Activated CD8-positive, alpha-beta T cell treated with anti-CD3 and anti-CD28 coated beads for 36 hours (primary cell): ENCODE measurements at regions not wholly inside any gene's neighbourhood (a gene's known extent, or its start where the extent isn't known, plus 50 kb on each side); places are given as distances from the start of the nearest gene placed in this dataset.

ENCODE experiments used
- ATAC-seq: fragments of 200-7000 bp; cut with Tn5 transposase; one replicate; pipeline ENCODE4 v1.10.0; 2021; ENCODE audit warnings: mild to moderate bottlenecking, moderate library complexity
- CTCF ChIA-PET: fragments of 350-600 bp; sonication (Branson Sonifier 250); formaldehyde crosslinking; loops from one replicate; lab custom pipeline; 2021; ENCODE audit warnings: antibody characterized with exemption; lab: Charles Lee
- POLR2A ChIA-PET: fragments of 350-600 bp; sonication (Branson Sonifier 250); formaldehyde crosslinking; loops from one replicate; lab custom pipeline; 2021; ENCODE audit warnings: antibody characterized with exemption; lab: Charles Lee
- DNase-seq: peaks from one replicate; pipeline ENCODE4 v3.0.0-alpha.2; 2020
- H3K27ac Mint-ChIP-seq: one replicate; pipeline ENCODE4 v1.8.0; 2021; ENCODE audit warnings: mild to moderate bottlenecking, mixed read lengths
- H3K27me3 Mint-ChIP-seq: one replicate; pipeline ENCODE4 v1.8.0; 2021; ENCODE audit warnings: mixed read lengths
- H3K36me3 Mint-ChIP-seq: one replicate; pipeline ENCODE4 v1.8.0; 2021; ENCODE audit warnings: low read depth, mixed read lengths
- H3K4me1 Mint-ChIP-seq: one replicate; pipeline ENCODE4 v1.8.0; 2021; ENCODE audit warnings: low read depth, mixed read lengths
- H3K4me3 Mint-ChIP-seq: one replicate; pipeline ENCODE4 v1.8.0; 2021; ENCODE audit warnings: mild to moderate bottlenecking, moderate library complexity, mixed read lengths
- H3K9me3 Mint-ChIP-seq: one replicate; pipeline ENCODE4 v1.8.0; 2021; ENCODE audit warnings: mixed read lengths
- CTCF ChIP-seq: fragments of 200-600 bp; IDR thresholded peaks from one replicate; pipeline ENCODE4 v1.8.0; 2022; ENCODE audit warnings: antibody characterized with exemption, mild to moderate bottlenecking
- intact Hi-C: fragments of 100-400 bp; cut with micrococcal nuclease; formaldehyde crosslinking; loops from one replicate; pipeline ENCODE4 v1.10.0; 2022

- intact Hi-C loops, result no loop called here
- H3K4me3 Mint-ChIP-seq, result no peak overlapping the region
- CTCF ChIA-PET, result no interaction called here
- DNase-seq (no peak), ATAC-seq (no peak)
- no peaks in the 10 kb centered on the region for H3K4me1 Mint-ChIP-seq
- H3K9me3 Mint-ChIP-seq, result peaks cover 2% of the 10 kb centered on the region
- H3K36me3 Mint-ChIP-seq, result no peaks in the 10 kb centered on the region
- TF ChIP-seq CTCF, result no peak
- POLR2A ChIA-PET, result no interaction called here
- H3K27ac Mint-ChIP-seq, result no peak overlapping the region
- no peaks in the 10 kb centered on the region for H3K27me3 Mint-ChIP-seq
These were observed 156.2 kb upstream of the KCNH7 start for GRCh38 chr2:162994718-162995117.

GRCh38 chr2:162992828-162993227 lies 154.3 kb upstream of the KCNH7 start:
- Mint-ChIP-seq H3K4me1 (no peaks in the 10 kb centered on the region), H3K27ac (no peak overlapping the region), H3K9me3 (peaks cover 2% of the 10 kb centered on the region), H3K36me3 (no peaks in the 10 kb centered on the region), H3K27me3 (no peaks in the 10 kb centered on the region), H3K4me3 (no peak overlapping the region)
- DNase-seq, result no peak
- ChIA-PET CTCF (no interaction called here), POLR2A (no interaction called here)
- intact Hi-C loops, result no loop called here
- TF ChIP-seq CTCF, result no peak
- ATAC-seq, result no peak

GRCh38 chr2:162989507-162989906 lies 150.9 kb upstream of the KCNH7 start:
- no peaks in the 10 kb centered on the region for H3K27me3 Mint-ChIP-seq
- no peak for DNase-seq
- H3K9me3 Mint-ChIP-seq, result peaks cover 2% of the 10 kb centered on the region
- no peak for ATAC-seq
- intact Hi-C loops, result no loop called here
- no peak overlapping the region for H3K4me3 Mint-ChIP-seq
- ChIA-PET CTCF (no interaction called here), POLR2A (no interaction called here)
- no peaks in the 10 kb centered on the region for H3K36me3 Mint-ChIP-seq
- H3K27ac Mint-ChIP-seq, result no peak overlapping the region
- no peaks in the 10 kb centered on the region for H3K4me1 Mint-ChIP-seq
- TF ChIP-seq CTCF, result no peak

- DNase-seq (no peak), ATAC-seq (no peak)
- Mint-ChIP-seq H3K4me1 (no peaks in the 10 kb centered on the region), H3K9me3 (no peaks in the 10 kb centered on the region), H3K36me3 (no peaks in the 10 kb centered on the region), H3K4me3 (no peak overlapping the region), H3K27ac (no peak overlapping the region), H3K27me3 (no peaks in the 10 kb centered on the region)
- ChIA-PET CTCF (no interaction called here), POLR2A (no interaction called here)
- TF ChIP-seq CTCF, result no peak
- intact Hi-C loops, result no loop called here
These were observed 136.2 kb upstream of the KCNH7 start for GRCh38 chr2:162974771-162975170.

GRCh38 chr2:162972383-162972782 lies 133.8 kb upstream of the KCNH7 start:
- no peaks in the 10 kb centered on the region for H3K9me3 Mint-ChIP-seq

More at GRCh38 chr2:162972383-162972782, 133.8 kb upstream of the KCNH7 start:
- Mint-ChIP-seq H3K4me3 (no peak overlapping the region), H3K36me3 (no peaks in the 10 kb centered on the region), H3K27me3 (no peaks in the 10 kb centered on the region), H3K4me1 (no peaks in the 10 kb centered on the region), H3K27ac (no peak overlapping the region)
- CTCF ChIA-PET, result no interaction called here
- intact Hi-C loops, result no loop called here
- no peak for ATAC-seq
- TF ChIP-seq CTCF, result no peak
- POLR2A ChIA-PET, result no interaction called here
- DNase-seq, result no peak
